HG03342 (cell line): ENCODE measurements at regions not wholly inside any gene's neighbourhood (a gene's known extent, or its start where the extent isn't known, plus 50 kb on each side); places are given as distances from the start of the nearest gene placed in this dataset.
"Not testable (repeated sequence)": the region's sequence is repeated elsewhere in the genome, so short reads cannot be mapped to it uniquely, and the experiment has no call there.

ENCODE experiments used
- ATAC-seq: cut with Tn5 transposase; IDR thresholded peaks from one replicate; pipeline ENCODE4 v1.9.1; 2021; ENCODE audit warnings: mild to moderate bottlenecking, moderate library complexity; ENCODE audit not compliant: unreplicated experiment

DNA sequence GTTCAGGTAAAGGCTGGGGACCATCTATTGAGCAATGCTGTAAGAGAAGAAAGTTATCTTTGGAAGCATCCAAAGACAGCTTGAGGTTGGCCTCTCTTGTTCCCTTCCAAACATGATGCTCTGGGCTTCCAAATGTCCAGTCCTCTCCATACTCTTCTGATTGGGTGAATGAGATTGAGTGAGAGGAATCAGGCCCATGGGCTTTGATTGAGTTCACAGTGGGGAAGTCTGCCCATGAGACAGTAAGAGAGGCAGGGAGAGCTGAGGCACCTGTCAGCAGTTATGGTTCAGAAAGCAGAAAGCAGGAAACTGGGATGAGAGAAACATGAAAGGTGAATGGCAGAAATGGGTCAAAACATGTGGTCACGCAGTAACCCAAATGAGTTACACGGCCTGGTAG lies 1006.9 kb downstream of the VRK1 start:
- no peak for ATAC-seq

DNA sequence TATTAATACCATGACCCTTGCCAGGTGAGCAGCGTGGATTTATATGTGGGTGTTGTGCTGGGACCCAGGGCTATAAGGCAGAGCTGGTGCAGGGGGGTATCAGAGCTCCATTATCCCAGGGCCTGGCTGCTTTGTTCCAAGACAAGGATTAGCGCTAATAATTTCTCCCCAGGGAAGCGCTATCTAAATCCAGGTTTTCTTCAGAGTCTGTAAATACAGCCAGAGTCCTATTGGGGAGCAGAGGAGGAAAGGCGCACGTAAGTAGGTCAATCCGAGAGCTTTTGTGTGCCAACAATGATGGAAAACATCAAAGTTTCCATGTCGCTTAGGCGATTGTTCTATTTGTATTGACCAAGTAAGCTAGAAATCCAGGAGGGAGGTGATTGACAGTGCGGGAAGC lies 1009.7 kb downstream of the VRK1 start:
- no peak for ATAC-seq

DNA sequence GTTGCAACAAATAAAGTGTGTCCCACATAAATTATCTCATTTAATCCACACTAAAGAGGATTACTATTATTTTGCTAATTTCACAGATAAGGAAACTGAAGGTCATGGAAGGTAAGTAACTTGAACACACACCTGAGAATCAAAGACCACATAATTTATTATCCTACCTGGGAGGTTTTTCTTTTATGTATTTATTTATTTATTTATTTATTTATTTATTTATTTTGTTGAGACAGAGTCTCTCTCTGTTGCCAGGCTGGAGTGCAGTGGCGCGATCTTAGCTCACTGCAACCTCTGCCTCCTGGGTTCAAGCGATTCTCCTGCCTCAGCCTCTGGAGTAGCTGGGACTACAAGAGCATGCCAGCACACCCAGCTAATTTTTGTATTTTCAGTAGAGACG lies 1011.4 kb downstream of the VRK1 start:
- not testable (repeated sequence) for ATAC-seq

DNA sequence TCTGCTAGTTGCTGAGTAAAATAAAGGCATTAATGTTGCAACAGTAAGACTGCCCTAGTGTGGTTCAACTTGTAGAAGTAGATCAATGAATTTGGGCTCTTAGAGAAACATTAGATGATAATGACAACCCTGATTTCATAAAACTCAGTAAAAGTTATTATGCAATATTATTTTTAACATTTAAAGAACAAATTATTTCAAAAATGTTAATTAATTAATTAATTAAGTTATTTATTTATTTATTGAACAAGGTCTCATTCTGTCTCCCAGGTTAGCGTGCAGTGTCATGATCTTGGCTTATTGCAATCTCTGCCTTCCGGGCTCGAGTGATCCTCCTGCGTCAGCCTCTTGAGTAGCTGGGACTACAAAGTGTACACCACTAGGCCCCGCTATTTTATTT lies 1016.4 kb downstream of the VRK1 start:
- no peak for ATAC-seq

DNA sequence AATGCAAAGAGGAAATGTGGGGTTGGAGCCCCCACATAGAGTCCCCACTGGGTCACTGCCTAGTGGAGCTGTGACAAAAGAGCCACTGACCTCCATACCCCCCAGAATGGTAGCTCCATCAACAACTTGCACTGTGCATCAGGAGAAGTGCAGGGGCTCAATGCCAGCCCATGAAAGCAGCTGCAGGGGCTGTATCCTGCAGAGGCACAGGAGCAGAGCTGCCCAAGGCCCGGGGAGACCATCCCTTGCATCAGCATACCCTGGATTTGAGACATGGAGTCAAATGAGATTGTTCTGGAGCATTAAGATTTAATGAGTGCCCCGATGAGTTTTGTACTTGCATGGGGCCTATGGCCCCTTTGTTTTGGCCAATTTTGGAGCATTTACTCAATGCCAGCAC lies 1023.6 kb downstream of the VRK1 start:
- ATAC-seq: no peak

DNA sequence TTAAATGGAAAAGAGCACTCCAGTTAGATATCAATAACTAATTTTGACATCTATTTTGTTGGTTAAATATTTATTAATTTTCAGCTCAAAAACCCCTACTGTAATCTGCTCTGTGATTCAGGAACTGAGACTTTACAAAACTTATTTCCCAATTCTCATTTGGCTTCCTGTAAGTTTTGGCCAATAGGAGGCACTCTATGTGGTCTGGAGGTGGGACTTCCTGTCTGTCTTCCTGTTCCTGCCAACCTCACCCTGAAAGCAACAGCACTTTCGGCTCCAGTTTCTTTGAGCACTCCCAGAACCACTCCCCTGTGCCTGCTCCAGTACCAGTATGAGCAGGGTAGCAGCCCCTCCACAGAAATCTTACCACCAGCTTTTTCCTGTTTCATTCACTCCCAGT lies 1027.0 kb downstream of the VRK1 start:
- ATAC-seq: no peak

DNA sequence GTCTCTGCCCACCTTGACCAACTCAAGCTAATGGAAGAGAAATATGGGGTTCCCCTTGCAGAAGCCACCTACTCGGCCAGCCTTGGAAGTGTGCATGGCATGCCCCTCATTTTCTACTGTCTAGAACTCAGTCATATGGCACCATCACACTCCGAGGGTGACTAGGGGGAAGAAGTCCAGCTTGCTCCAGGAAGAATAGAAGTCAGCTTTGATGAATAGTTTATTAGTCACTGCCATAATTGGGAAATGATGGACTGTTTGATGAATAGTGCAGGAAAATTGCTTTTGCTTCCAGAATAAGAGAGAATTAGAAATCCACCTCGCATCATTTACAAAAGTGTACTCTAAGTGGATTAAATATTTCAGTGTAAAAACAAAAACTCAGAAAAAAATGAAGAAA lies 1030.6 kb downstream of the VRK1 start:
- ATAC-seq: no peak

DNA sequence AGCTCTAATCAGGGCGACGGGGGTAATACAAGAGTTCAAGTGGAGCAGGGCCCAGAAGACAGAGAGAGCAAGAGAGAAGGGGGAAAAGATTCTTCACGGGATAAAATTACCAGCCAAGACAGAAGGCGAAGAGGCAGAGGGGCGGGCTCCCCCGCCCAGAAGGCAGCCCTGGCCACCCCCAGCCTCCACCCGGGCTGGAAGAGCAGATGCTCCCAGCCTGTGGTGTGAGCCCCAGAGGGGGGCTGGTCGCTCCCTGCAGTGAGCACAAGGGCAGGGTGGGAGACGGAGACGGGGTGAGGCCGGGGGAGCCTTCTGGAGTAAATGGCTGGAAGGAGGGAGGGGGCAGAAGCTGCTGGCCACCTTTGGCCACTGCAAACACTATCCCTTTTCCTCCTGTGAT lies 1035.6 kb downstream of the VRK1 start:
- ATAC-seq: no peak

DNA sequence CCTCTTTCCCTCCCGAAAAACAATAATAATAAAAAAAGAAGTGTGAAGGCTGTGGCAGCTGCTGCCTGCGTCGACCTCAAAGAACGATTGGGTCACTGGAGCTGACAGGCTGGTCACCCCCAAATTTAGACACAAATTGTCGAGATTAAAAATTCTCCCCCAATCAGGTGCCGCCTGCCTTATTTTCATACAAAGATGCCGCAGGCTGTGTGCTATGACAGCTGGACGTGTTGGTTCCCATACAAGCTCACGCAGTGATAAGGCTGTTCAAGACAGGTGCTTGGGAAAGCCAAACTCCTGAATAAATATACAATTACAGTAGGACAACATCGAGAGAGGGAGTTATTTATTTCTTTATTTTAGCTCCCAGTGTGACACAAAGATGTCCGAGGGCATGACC lies 1041.8 kb downstream of the VRK1 start:
- no peak for ATAC-seq

DNA sequence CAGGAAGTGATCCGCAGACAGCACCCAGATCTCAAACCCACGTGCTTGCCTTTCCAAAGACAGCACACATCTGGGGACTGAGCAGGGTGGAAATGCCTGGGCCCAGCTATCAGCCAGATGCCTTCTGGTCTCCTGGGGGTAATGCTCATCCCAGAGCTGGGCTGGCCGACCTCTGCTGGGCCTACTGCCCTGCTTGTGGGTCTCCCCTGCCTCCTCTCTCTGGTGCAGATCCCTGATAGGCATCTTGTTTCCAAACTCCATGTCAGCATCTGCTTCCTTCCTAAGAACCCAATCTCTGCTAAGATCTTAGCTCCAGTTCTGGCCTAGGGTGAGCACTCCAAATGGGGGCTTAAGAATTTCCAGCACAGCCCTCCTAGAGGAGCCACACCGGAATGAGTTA lies 1043.0 kb downstream of the VRK1 start:
- no peak for ATAC-seq

DNA sequence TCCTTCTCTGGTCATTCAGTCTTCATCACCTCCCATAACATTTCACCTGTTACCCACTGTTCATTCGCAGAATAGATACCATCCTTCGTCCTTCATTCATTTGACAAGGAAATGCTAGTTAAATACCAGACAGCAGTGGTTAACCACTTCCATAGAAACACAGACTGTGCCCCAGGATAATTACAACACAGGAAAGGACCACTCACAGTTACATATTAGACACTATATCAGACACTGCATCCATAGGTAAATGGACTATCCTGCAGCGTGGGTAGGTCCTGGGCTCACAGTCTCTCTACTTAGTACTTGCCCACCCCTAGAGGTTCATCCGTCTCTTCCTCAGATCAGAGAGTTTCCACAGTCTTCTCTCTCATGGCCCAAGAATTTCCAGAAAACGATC lies 1044.6 kb downstream of the VRK1 start:
- ATAC-seq: no peak

DNA sequence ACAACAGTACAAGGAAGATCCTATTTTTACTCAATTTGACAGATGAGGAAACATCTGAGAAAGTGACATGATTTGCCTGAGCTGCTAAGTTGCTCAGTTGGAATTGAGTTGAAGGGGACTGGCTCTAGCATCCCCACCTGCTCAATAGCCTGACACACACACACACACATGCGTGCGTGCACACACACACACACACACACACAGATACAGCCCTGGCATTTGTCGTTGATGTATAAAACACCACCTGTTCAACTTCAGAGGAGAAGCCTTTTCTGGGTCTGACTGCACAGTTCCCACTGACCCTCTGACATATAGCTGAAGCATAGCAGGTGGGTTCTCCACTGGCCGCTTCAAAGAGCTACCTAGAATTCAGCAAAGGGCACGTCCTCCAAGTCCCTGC lies 1045.9 kb downstream of the VRK1 start:
- no peak for ATAC-seq

DNA sequence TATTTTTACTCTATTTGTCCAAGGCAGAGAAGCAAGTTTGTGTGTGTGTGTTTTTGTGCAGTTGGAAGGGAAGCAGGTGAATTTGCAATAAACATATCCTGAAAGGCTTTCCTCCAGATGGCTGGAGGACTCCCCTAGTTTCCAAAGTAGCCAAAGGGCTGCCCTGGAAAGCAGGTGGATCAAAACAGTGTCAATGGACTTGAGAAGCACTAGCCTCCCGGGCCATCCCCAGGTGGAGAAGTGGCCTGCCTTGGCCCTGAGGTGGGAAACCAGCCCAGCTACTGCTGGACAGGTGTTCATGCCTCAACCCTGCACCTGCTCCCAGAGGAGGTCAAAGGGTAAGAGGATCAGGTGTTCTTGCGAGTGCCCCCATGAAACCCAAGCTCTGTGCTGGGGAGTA lies 1046.9 kb downstream of the VRK1 start:
- no peak for ATAC-seq

DNA sequence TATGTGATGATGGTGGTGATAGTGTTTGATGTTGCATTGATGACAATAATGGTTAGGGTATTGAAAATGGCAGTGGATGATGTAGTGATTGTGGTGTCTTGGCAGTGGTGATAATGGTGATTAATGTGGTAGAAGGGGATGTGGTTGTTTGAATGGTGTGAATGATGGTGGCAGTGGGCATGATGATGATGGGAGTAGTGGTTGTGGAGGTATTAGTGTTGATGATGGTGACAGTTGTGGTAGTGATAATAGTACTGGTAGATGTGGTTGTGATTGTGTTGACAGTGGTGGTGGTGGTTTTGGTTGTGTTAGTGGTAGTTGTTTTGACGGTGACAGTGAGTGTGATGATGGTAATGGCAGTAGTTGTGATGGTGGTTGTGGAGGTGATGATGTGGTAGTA lies 1049.0 kb downstream of the VRK1 start:
- ATAC-seq: no peak

DNA sequence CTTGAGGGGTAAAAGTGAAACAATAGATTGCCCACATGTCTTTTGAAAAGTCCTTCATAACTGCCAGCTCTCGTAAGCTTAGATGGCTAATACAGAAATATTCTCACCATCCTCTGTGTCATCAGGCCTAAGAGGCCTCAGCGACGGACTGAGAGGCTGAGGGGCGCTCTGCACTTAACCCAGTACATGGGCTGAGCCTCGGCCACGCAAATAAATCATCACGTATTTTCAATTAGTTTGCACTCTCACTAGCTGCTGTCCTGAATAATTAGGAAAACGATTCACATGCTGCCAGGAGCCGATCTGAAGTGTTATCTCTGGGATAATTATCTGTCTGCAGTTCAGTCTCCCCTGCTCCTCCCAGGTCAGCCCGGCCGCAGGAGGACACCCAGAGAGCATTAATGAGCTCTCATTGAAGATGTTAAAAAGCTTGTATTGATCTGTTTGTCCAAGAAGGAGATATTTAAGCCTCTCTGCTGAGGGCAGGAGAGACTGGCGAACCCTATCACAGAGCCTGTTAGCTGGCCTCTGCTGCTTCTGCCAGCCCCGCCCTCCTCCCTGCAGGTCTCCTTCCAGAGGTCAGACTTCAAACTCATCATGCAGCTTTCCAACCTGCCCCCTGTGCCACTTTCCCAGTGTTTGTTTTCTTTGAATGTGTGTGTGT lies 1051.3 kb downstream of the VRK1 start:
- ATAC-seq: no peak

DNA sequence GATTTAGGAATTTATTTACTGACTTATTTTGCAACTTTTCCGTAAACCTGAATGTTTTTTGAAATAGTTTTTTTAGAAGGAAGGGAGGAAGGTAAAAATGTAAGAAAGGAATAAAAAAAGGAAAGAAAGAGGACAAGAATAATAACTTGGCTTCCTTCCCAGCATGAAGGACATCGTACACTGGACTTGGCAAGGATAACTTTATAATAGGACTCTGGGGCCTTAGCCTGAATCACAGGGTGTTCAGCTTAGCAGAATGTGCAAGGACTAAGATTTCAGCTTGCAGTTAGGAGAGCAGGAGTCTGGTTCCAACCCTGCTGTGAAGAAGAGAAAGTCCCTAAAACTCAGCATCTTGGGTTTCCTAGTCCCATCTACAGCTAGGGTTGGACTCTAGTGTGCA lies 1053.3 kb downstream of the VRK1 start:
- no peak for ATAC-seq

DNA sequence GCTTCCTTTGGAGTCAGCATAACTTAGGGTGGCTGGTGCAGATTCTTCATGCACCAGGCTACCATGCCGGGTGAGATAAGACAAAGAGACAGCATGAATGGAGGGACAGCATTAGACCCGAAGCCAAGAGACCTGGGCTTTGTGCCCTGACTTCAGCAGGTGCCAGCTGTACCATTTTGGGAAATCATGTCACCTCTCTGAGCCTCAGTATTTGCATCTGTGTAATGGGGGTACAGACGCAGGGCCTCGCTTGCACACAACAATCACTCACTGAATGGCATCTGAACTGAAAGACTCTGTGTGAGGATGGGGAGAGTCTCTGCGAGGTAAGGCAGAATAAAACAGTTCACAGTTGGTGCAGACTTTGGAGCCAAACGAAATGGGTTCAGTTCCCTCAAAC lies 1053.7 kb downstream of the VRK1 start:
- no peak for ATAC-seq

DNA sequence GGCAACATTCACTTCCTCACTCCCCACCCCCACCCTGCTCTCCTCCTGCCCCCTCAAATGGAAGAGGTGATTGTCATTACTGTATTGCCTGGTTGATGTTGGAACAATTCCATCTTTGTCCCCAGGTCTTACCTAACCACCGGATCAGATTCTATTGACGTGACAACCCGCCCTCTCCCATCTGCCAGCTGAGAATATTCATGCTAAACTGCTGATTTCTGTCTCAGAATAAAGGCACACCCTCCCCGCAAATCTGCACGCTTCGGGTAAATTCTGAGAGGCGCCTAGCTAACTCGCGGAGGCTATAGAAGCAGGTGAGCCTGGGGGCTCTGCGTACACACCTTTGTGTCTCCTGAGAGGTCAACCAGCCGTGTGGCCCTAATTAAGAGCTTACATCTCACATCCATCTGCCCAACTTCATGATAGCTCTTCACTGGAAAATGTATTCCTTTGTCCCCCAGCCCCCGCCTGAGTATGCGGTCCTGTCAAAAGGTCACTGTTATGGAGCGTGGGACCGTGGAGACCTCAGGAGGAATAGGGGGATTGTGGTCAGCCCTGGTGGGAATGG lies 1054.3 kb downstream of the VRK1 start:
- no peak for ATAC-seq

DNA sequence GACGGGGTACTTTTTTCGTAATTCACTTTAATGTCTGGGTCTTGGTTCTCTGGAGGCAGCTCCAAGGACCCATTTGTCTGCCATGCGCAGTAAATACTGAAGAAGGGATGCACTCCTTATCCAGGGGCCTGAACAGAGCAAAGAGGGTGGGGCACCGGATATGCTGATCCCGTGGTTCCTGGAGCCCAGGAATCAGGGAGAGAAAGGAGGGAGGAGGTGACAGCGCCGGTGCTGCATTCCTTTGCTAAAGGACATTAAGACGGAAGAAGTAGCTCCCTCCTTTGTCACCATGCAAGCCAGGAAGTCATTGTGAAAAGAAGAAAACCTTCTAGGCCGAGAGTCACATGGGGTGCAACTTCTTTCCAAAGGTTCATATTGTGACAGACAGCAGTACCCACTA lies 1057.7 kb downstream of the VRK1 start:
- no peak for ATAC-seq

DNA sequence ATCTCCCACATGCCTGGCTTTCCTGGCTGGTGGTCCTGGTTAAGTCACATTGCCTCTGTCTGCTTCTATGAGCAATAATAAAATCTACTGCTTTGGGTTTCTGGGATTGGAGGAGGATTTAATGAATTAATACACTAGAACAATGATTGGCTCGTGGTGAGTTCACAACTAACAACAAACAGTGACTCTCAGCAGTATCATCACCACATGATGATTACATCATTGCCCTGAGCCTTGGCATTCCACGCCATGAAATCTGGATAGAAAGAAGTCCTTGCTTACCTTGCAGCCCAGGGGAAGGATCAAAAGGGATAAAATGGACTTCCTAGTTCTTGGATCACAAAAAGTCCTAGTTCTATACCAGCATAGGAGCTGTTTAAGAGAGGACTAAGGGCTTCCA lies 1069.0 kb downstream of the VRK1 start:
- ATAC-seq: no peak

DNA sequence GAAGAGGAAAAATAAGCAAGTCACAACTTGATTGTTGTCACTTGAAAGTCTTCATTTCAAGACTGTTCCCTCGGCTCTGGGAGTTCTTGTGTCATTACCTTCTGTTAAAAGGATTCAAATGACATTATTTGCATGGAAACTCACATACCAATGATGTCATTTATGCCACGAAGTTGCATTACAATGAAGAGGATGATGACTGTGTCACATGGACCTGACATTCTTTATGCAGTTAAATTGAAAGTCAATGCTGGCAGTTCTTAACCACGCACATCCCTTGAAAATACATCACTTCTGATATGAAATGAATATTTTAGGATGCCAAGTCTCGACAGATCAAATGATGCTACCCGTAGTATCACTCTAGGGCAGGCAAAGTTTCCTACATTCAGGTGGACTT lies 1069.5 kb downstream of the VRK1 start:
- ATAC-seq: no peak

DNA sequence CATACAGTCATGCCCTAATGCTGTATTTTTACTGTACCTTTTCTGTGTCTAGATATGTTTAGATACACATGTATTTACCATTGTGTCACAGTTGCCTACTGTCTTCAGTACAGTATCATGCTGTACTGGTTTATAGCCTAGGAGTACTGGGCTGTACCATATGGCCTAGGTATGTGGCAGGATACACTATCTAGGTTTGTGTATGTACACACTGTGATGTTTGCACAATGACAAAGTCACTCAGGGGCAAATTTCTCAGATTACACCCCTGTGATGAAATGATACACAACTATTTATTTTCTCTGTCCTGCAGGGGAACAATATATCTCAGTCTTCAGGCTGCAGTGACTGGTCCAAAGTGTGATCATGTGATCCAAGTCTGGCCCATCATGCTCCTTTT lies 1076.1 kb downstream of the VRK1 start:
- no peak for ATAC-seq

DNA sequence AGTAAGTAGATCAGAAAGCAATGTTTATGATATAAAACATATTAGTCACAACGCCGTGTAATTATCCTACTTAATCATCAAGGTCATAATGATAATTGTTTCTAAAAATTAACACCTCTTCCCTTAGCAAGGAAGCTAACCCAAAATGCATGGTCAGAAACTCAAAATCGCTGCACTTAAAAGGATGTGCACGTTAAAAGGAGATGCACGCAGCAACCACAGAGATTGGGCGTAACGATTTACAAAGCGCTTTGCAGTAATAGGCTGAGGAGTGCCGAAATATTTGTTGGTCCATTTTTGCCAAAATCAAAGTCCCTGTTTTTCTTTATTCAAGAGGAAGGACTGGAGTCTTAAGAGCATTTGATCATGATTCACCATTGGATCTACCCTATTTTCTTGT lies 1077.2 kb downstream of the VRK1 start:
- ATAC-seq: no peak
